GM12875 (cell line): ENCODE measurements at regions not wholly inside any gene's neighbourhood (a gene's known extent, or its start where the extent isn't known, plus 50 kb on each side); places are given as distances from the start of the nearest gene placed in this dataset.

ENCODE experiments used
- H3K4me3 ChIP-seq: one replicate; pipeline ENCODE4 v1.5.1; 2011; ENCODE audit warnings: low read depth, low read length, control low read depth
- CTCF ChIP-seq: IDR thresholded peaks from 2 replicates; pipeline ENCODE4 v1.5.1; 2011; ENCODE audit warnings: low read depth, mild to moderate bottlenecking, control low read depth, inconsistent platforms, low read length, moderate library complexity, borderline replicate concordance; ENCODE audit not compliant: insufficient read depth

GRCh38 chr1:147811273-147811672 is 50.9 kb upstream of the GJA5 start:
- no peak overlapping the region for H3K4me3 ChIP-seq
- no peak for TF ChIP-seq CTCF

- TF ChIP-seq CTCF, result no peak
These were observed 51.3 kb upstream of the GJA5 start for GRCh38 chr1:147811751-147812150.

DNA sequence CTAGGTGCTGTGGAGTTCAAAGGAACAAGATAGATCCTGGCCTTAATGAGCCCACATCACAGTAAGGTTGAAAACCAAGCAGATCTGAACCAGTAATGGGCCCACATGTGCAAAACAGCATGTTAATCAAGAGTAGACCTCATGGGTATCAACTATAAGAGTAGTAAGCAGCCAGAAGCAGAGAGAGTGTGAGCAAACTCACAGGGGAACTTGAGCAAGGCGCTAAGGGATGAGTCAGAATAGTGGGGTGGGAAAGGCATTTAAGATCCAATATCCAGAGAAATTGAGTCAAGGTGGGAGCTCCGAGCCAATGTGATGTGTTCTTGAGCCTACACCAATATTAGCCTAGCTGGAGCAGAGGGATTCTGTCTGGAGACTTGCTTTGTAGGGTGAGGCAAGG is 52.4 kb upstream of the GJA5 start:
- no peak overlapping the region for H3K4me3 ChIP-seq
- TF ChIP-seq CTCF, result no peak

More at GRCh38 chr1:147811751-147812150, 51.3 kb upstream of the GJA5 start:
- no peak overlapping the region for H3K4me3 ChIP-seq

DNA sequence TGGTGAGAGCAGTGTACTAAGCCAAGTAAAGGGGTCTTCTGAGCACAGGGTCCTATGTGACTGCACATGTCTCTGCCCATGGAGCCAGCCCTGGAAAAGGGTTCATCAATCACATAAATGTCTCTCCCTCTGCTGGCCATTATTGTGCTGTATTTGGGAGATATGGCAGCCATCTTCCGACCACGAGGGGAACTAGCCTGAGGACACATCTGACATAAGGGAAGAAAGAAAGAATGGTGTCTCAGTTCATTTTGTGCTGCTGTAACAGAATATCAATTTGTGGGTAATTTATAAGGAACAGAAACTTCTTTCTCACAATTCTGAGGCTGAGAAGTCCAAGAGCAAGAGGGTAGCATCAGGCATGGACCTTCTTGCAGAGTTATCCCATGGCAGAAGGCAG is 55.1 kb upstream of the GJA5 start:
- H3K4me3 ChIP-seq, result no peak overlapping the region
- no peak for TF ChIP-seq CTCF

- no peak overlapping the region for H3K4me3 ChIP-seq
- TF ChIP-seq CTCF, result no peak
These were observed 60.4 kb upstream of the GJA5 start for GRCh38 chr1:147820761-147821297.

DNA sequence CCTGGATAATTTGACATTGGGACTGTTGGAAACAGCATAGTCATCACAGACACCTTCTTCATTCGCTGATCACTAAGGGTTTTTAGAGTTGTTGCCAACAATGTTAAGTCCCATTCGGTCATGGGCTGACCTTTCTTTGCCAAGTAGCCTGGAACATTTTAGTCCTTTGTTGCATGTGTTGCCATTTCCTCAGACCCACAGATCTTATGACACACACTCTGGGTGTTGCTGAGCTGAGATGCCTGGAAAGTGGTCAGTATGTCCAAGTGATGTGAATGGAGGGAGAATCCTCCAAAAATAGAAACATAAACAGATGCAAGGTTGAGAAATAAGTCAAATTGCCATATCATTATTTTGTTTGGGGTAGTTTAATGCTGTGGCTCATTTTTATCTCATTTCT is 61.5 kb upstream of the GJA5 start:
- no peak overlapping the region for H3K4me3 ChIP-seq
- TF ChIP-seq CTCF, result no peak

DNA sequence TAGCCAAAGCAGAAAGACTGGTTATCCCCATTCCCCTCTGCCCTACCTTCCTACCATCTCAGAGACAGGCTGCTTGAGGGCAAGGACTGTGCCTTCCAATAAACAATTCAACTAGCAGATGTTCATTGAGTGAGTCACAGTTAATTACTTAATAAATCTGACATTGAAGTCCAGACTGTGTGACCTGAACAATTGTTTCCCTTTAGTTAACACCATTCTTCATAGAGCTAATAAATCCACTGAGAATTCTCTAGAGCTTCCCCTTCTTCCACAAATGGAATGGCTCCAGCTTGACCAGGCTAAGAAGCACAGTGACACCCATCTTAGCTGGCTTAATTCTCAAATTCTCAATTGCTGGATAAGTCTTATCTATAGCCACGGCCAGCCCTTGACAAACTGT is 61.9 kb upstream of the GJA5 start:
- TF ChIP-seq CTCF, result no peak
- H3K4me3 ChIP-seq, result no peak overlapping the region
